ENCODE measurements at regions not wholly inside any gene's neighbourhood (a gene's known extent, or its start where the extent isn't known, plus 50 kb on each side); places are given as distances from the start of the nearest gene placed in this dataset.

DNA sequence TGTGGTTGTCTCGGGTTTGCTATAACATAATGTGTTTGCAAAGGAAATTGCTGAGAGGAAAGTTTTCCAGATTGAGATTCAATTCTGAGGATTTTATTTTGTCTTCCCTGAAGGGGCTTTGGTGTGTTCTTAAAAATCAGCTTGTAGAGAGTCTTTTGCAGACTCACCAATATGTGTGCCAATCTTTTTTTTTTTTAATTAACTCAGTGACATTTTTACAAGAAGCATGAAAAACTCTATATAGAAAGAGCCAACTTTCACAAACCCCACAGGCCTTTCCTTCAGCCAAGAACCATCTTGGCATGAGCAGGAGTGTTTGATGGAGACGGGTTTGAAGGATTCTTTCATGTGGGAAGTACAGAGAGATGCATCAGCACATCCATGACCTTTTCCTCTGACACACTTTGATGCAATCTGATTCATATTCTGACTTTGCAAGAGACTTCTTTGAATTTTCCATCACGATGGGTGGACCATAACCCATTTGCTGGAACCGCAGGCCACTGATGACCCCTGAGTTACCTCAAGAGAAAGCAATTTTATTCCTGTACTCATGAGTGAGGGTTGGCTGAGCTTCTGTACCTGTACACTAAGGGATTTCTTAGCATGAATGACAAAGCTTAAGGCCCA is 892.6 kb downstream of the XPNPEP1 start:
- TF ChIP-seq ZNF138 (CRISPR knock-in tag; conservative IDR thresholded peaks at IDR 0.05) (no peak), NR2C2 (CRISPR knock-in tag; IDR thresholded peaks at IDR 0.05) (no peak), ZNF232 (CRISPR knock-in tag; IDR thresholded peaks at IDR 0.05) (no peak), MAX (CRISPR knock-in tag; IDR thresholded peaks at IDR 0.05) (no peak), NFATC4 (CRISPR knock-in tag; IDR thresholded peaks at IDR 0.05) (no peak)
- TF ChIP-seq, protein P1, sequence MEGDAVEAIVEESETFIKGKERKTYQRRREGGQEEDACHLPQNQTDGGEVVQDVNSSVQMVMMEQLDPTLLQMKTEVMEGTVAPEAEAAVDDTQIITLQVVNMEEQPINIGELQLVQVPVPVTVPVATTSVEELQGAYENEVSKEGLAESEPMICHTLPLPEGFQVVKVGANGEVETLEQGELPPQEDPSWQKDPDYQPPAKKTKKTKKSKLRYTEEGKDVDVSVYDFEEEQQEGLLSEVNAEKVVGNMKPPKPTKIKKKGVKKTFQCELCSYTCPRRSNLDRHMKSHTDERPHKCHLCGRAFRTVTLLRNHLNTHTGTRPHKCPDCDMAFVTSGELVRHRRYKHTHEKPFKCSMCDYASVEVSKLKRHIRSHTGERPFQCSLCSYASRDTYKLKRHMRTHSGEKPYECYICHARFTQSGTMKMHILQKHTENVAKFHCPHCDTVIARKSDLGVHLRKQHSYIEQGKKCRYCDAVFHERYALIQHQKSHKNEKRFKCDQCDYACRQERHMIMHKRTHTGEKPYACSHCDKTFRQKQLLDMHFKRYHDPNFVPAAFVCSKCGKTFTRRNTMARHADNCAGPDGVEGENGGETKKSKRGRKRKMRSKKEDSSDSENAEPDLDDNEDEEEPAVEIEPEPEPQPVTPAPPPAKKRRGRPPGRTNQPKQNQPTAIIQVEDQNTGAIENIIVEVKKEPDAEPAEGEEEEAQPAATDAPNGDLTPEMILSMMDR (IDR thresholded peaks at IDR 0.05): no peak
- TF ChIP-seq, protein P2, sequence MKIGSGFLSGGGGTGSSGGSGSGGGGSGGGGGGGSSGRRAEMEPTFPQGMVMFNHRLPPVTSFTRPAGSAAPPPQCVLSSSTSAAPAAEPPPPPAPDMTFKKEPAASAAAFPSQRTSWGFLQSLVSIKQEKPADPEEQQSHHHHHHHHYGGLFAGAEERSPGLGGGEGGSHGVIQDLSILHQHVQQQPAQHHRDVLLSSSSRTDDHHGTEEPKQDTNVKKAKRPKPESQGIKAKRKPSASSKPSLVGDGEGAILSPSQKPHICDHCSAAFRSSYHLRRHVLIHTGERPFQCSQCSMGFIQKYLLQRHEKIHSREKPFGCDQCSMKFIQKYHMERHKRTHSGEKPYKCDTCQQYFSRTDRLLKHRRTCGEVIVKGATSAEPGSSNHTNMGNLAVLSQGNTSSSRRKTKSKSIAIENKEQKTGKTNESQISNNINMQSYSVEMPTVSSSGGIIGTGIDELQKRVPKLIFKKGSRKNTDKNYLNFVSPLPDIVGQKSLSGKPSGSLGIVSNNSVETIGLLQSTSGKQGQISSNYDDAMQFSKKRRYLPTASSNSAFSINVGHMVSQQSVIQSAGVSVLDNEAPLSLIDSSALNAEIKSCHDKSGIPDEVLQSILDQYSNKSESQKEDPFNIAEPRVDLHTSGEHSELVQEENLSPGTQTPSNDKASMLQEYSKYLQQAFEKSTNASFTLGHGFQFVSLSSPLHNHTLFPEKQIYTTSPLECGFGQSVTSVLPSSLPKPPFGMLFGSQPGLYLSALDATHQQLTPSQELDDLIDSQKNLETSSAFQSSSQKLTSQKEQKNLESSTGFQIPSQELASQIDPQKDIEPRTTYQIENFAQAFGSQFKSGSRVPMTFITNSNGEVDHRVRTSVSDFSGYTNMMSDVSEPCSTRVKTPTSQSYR (CRISPR knock-in tag; IDR thresholded peaks at IDR 0.05): no peak

All from WTC11 (cell line).